Muscle of arm (tissue), 1 donor: ENCODE measurements at regions not wholly inside any gene's neighbourhood (a gene's known extent, or its start where the extent isn't known, plus 50 kb on each side); places are given as distances from the start of the nearest gene placed in this dataset.
A peak's percentile ranks its signal among the peaks of the same experiment; 100 is the strongest.

Experiments
- DNase-seq: peaks from one replicate; pipeline ENCODE4 v3.0.0-alpha.2; 2013

- DNase-seq, result no peak
Measured at GRCh38 chr12:92650228-92650822, 52.5 kb upstream of the PLEKHG7 start.

DNA sequence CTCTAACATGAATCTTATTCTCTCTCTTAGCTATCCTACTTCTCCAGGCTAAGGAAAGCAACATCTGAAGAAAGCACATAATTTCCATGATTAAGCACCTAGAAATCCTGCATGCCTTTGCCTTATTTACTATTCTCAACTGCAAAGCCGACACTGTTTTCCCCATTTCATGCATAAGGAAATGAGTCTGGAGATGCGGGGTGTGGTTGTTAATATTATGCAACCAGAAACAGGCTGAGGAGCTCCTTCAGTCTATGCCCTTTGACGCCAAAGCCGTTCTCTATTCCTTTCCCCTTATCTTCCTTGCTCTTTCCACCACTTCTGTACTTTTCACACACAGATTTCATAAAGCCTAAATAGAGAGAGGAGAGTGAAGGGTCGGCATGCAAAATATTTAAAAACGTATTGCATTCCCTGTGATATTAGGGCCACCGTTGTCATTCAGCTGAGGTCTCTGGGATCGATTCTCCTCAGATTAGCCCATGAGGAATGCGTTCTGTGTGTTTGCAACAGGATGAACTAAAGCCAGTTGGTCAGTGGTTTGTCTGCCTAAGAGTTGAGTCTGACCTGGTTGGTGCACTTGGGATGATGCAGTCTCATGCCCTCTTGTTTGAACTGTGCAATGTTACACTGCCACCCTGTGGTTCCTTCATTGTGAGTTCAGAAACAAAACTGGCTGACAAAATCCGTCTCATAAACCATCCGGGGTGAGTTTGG is 53.1 kb upstream of the PLEKHG7 start:
- DNase-seq, result peak; percentile 62

DNA sequence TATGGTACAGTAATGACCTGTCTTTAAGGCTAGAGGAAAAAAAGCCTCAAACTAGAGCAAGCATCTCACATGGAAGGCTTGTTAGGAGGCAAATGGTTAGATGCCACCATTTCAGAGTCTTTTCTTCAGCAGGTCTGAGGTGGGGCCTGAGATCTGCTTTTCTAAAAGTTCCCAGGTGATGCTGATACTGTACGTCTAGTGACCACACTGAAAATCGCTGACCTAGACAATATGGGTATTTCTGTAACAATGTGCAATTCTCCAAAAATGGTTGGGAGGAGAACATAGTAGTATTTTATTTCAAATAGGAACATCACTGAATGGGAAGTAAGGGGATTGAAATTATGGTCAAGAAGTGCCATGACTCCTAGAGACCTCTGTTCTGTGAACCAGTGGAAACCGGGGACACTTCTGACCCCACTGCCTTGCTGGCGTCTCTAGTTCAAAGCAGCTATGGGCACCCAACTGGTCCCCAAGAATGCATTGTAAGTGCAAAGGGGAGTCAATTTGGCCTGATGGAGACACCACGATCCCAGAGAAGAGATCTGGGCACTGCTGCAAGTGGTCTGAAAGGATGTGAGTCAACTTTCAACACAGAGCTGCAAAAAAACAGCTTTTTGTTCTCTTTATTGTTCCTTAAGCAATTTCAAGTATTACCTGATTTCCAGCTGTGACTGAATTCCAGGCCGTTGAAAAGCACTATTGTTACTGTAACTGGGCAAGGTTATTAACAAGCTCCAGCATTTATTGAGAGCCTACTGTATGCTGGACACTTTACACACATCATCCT is 54.4 kb upstream of the PLEKHG7 start:
- no peak for DNase-seq

DNA sequence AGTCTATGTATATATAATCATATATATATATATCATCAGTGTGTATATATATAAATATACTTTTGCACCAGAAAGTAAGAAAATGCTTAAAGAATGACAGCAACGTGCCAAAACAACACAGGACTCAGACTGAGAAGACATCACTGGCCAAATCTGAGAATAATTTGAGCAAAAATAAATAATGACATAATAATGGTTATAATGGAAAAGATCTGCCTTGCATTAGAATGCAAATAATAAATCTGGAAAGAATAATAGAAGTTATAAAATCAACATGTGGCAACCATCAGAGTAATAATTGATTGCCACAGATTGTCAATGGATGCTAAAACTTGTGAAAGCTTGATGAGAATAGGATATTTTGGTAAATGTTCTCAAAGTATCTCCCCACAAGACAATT is 61.5 kb upstream of the PLEKHG7 start:
- DNase-seq, result no peak

DNA sequence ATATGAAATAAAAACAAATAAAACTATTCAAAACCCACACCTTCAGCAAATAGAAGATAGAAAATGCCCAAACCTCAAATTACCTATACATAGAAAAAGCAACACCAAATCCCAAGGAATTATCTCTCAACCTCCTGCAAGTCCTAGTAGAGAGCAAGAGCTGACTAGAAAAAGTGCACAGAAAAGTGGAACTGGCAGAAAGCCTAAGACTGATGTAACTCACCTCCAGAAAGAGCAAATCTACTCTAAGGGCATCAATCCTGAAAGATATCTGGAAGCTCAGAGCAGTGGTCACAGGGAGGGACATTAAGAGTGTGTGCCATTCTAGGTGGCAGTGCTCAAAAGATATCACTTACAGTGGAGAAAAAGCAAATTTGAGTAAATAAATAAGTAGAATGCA is 62.1 kb upstream of the PLEKHG7 start:
- no peak for DNase-seq

- DNase-seq, result no peak
Measured at GRCh38 chr12:92639017-92639416, 63.8 kb upstream of the PLEKHG7 start.

- no peak for DNase-seq
Measured at GRCh38 chr12:92634730-92635129, 68.1 kb upstream of the PLEKHG7 start.

DNA sequence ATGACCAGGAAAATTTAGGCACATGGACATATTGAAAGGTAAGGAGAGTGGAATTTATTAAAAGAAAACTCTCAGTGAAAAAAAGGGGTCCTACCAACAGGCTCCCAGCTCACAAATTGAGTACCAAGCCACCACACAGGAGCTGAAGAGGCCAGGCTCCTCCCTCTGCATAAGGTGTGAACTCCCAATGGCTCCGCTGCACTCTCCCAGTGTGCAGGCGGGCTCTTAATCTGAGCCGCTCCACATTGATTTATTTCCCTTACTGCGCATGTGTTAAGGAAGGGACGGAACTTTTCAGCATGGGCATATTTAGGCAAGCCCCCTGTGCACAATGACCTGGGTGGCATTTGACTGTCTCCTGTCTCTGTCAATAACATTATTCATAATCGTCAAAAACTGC is 68.6 kb upstream of the PLEKHG7 start:
- no peak for DNase-seq

DNA sequence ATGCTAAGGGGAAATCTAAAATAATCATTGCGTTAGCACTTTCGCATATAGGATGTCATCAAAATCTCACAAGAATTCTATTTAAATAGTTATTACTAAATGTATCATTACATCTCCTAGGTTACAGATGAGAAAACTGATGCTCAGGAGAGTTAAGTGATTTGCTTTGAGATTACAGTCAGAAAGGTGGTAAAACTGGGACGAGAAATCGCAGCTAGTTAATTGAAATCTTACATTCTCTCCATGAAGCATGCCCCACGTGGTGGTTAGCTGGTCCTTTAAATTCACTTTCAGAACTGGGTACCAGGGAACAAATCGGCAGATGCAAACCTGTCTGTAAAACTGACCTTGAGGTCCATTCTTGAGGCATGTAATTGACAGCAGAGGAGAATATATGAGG is 71.8 kb upstream of the PLEKHG7 start:
- DNase-seq, result no peak

DNA sequence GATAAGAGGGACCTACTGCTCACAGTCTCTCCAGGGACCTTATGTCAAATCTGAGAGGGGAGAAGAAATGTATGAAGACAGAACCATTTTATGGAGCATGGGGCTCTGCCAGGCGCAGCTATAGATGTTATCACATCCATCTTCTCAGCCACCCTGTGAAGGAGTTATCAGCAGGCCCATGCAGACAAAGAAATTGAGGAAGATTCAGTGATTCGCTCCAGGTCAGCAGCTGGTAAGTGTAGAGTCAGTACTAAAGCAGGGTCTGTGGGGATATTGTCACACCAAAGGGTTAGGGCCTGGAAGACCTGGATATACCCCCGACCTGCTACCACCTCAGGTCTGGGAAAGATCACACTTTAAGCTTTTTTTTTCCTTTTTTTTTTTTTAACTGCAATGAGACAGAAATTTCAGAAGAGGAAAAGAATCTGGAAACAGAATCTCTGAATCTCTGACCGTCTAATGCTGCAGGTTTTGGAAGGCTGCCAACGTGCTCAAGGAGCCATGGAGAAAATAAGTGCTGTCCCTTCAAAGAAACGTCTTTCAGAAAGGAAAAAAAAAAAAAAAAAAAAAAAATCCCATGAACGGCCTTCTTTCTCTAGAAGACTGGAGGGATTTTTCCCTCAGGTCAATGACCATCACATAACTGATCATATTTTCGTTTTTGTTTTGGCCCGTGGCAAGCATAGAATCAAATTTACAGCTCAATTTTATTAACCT is 73.3 kb upstream of the PLEKHG7 start:
- DNase-seq, result peak; percentile 53

DNA sequence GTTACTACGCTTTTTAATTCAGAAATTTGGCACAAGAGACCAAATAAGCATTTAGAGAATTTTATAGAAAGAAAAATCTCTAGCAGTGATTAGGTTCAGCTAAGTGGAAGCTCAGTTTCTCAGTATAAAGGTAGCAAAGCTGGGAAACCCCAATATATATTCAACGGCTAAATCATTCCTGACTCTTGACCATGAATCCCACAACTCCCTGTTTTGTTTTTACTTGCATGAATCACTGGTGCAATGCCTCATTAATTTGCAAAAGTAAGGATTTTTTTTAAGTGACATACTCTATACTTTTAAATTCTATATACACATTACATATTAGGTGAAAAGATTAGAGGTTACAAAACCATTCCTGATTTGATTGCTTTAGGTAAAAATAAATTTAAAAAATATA is 74.3 kb upstream of the PLEKHG7 start:
- no peak for DNase-seq

- no peak for DNase-seq
Measured at GRCh38 chr12:92627511-92627910, 75.3 kb upstream of the PLEKHG7 start.

- DNase-seq, result no peak
Measured at GRCh38 chr12:92625639-92626310, 77.0 kb upstream of the PLEKHG7 start.

DNA sequence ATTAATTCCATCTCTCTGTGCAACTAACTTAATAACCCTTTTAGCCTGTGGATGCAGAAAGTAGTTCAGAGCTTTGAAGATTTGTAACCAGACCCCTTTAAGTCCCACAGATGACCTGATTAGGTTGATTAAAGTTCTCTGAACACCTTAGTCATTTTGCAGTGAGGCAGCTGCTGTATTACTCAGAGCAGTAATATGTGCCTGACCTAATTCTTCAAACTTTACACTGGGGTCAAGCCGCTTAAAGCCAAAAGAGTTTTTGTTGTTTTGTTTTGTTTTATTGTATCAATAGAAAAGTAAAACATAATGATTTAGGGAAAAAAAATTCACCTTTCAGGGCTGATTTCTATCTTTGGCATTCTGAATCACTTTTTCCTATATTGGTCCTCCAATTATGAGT is 78.6 kb upstream of the PLEKHG7 start:
- no peak for DNase-seq

DNA sequence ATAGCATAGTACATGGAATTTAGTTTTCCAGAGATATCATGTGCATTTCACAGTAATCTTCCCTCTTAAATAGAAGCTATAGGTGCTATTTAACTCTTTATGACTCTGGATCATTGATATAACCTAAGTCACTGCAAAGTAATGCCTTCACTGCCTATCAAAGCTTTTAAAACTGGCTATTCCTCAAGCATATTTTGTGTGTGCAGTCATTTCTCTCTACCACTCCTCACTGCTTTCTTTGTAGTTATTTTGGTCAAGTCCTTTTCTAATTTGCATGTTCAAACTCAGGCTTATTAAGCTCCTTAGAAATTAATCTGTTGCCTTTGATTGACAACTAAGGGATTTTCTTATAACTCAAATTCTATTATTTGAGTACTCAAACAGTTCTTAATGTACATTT is 79.4 kb upstream of the PLEKHG7 start:
- no peak for DNase-seq

- no peak for DNase-seq
Measured at GRCh38 chr12:92621833-92622232, 81.0 kb upstream of the PLEKHG7 start.

GRCh38 chr12:92621312-92621711 is 81.5 kb upstream of the PLEKHG7 start:
- DNase-seq, result no peak

- no peak for DNase-seq
Measured at GRCh38 chr12:92619730-92620684, 82.8 kb upstream of the PLEKHG7 start.

- no peak for DNase-seq
Measured at GRCh38 chr12:92619026-92619425, 83.8 kb upstream of the PLEKHG7 start.

GRCh38 chr12:92615703-92616102 is 87.1 kb upstream of the PLEKHG7 start:
- no peak for DNase-seq

DNA sequence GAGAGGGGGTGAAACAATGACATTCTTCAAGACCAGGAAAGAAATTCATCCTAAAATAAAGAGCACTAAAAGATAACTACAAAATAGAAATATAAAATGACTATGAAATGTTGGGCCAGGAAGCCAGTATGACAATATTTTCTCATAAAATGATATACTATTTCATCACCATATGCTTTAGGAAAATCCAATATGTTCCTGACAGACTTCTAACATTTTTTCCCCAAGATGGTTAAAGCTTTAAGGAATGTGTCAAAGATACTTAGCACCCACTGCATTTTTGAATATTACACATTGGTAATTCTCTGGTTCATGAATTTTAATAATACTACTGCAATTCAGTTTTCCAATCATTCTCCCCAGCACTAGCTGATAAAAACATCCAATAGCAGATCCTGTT is 87.7 kb upstream of the PLEKHG7 start:
- DNase-seq, result no peak
